ENCODE measurements at regions not wholly inside any gene's neighbourhood (a gene's known extent, or its start where the extent isn't known, plus 50 kb on each side); places are given as distances from the start of the nearest gene placed in this dataset.

- ChIA-PET CTCF (interaction anchor here (0.7 to 1.5 kb wide), 3 partner anchors 8 to 279 kb away, joined by 3 to 6 read pairs (median 4); no protein-coding TSS in a partner anchor), POLR2A (no interaction called here)
- no peak for DNase-seq (ENCODE audit: extremely low spot score)
- TF ChIP-seq CTCF (IDR thresholded peaks at IDR 0.05; ENCODE audit: control extremely low read depth, extremely low read depth, low read depth, missing control alignments) = no peak
Observed at GRCh38 chr5:38720554-38721361, 125.1 kb upstream of the OSMR start.

DNA sequence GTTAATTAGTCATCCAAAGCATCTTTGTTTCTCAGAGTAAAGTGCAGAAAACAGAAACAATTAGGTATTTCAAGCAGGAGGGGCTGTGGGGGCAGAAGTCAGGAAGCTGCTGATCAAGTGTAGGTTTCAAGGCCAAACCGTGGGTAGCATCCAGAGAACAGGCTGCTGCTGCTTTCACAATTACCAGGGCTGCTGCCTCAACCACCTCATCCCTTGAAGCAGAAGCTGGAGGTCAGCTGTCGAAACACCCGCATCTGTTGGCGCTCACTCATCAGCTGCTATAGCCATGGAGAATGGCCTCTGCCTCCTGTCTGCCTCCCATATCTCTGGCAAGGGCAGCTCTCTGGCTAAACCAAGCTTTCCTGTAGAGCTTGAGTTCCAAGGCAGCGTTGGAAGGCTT, 122.9 kb upstream of the OSMR start:
- CTCF ChIA-PET = interaction anchor here (1.3 kb wide), 1 partner anchor 87 kb away, joined by 3 read pairs; no protein-coding TSS in a partner anchor

GRCh38 chr5:38723426-38723825, 122.4 kb upstream of the OSMR start:
- POLR2A ChIA-PET = no interaction called here
- DNase-seq (ENCODE audit: extremely low spot score) = no peak
- TF ChIP-seq CTCF (IDR thresholded peaks at IDR 0.05; ENCODE audit: control extremely low read depth, extremely low read depth, low read depth, missing control alignments) = no peak
- CTCF ChIA-PET = interaction anchor here (1.3 kb wide), 1 partner anchor 87 kb away, joined by 3 read pairs; no protein-coding TSS in a partner anchor

More for the DNA sequence above, 122.9 kb upstream of the OSMR start:
- no peak for TF ChIP-seq CTCF (IDR thresholded peaks at IDR 0.05; ENCODE audit: control extremely low read depth, extremely low read depth, low read depth, missing control alignments)
- DNase-seq (ENCODE audit: extremely low spot score) = no peak
- POLR2A ChIA-PET = no interaction called here

- CTCF ChIA-PET = no interaction called here
- no peak for TF ChIP-seq CTCF (IDR thresholded peaks at IDR 0.05; ENCODE audit: control extremely low read depth, extremely low read depth, low read depth, missing control alignments)
- POLR2A ChIA-PET = no interaction called here
- no peak for DNase-seq (ENCODE audit: extremely low spot score)
Observed at GRCh38 chr5:38724301-38725030, 121.3 kb upstream of the OSMR start.

DNA sequence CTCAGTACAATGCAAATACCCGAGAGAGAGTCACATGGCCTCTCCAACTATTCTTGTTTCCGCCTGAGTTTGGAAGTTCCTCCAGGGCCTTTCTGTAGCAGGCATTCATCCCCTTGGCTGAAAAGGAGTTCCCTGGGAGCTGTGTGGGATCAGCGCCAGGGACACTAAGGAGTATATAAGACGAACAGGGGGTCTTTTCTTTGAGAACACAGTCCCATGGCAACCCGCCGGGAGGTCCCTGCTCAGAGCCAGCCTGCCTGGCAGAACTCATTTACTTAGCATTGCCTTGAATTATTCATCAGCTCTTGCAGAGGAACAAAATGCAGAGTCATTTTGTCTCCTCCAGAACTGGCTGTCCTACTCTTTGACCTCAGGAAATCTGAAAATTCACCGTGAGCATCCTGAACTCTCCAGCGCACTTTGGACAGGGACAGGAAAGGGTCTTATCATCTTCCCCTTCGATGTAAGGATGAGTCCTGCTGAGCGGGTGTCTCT, 120.4 kb upstream of the OSMR start:
- CTCF ChIA-PET = no interaction called here
- no peak for DNase-seq (ENCODE audit: extremely low spot score)
- POLR2A ChIA-PET = no interaction called here
- TF ChIP-seq CTCF (IDR thresholded peaks at IDR 0.05; ENCODE audit: control extremely low read depth, extremely low read depth, low read depth, missing control alignments) = no peak

- POLR2A ChIA-PET = no interaction called here
Observed at GRCh38 chr5:38726279-38726678, 119.5 kb upstream of the OSMR start.

More at GRCh38 chr5:38726279-38726678, 119.5 kb upstream of the OSMR start:
- TF ChIP-seq CTCF (IDR thresholded peaks at IDR 0.05; ENCODE audit: control extremely low read depth, extremely low read depth, low read depth, missing control alignments) = no peak
- CTCF ChIA-PET = no interaction called here
- no peak for DNase-seq (ENCODE audit: extremely low spot score)

Data from GM10248 (cell line).